ENCODE measurements at regions not wholly inside any gene's neighbourhood (a gene's known extent, or its start where the extent isn't known, plus 50 kb on each side); places are given as distances from the start of the nearest gene placed in this dataset.

GRCh38 chr2:235149240-235149659 lies 197.4 kb downstream of the SH3BP4 start:
- H3K23ac ChIP-seq (ENCODE audit: low read depth, low read length, poor library complexity): no peak overlapping the region
- H2BK15ac ChIP-seq (ENCODE audit: low read length): no peak overlapping the region
- no peak overlapping the region for H3K18ac ChIP-seq (ENCODE audit: low read length)
- no peak overlapping the region for H4K8ac ChIP-seq (ENCODE audit: low read depth, low read length)
- H3K4me3 ChIP-seq (ENCODE audit: low read length in 2 of 2): no peak overlapping the region
- no peak overlapping the region for H3K4ac ChIP-seq (ENCODE audit: low read length)
- H2BK12ac ChIP-seq (ENCODE audit: low read length): no peak overlapping the region
- no peak overlapping the region for H3K9ac ChIP-seq (ENCODE audit: low read depth, low read length, poor library complexity)
- no peaks in the 10 kb centered on the region for H3K79me1 ChIP-seq (ENCODE audit: low read depth, low read length)
- no peak overlapping the region for H2BK120ac ChIP-seq (ENCODE audit: low read depth, low read length)
- no peak overlapping the region for H2AK5ac ChIP-seq (ENCODE audit: low read depth, low read length)
- no peak for DNase-seq (ENCODE audit: low spot score)
- H3K27ac ChIP-seq (replicated peaks; ENCODE audit: low read length): no peak overlapping the region
- H3K4me2 ChIP-seq (ENCODE audit: insufficient read depth, low read length, poor library complexity, severe bottlenecking): no peak overlapping the region
- no CpG with 5 or more reads among the region's 4 CpGs for WGBS, 2 donors (ENCODE audit: extremely low coverage in 2 of 2, insufficient read length in 2 of 2, insufficient replicate concordance in 1 of 2)
- no peaks in the 10 kb centered on the region for H3K27me3 ChIP-seq (ENCODE audit: control insufficient read depth in 3 of 3, insufficient read depth in 3 of 3, low read depth in 1 of 3, low read length in 3 of 3)
- no peak overlapping the region for H2AFZ ChIP-seq (ENCODE audit: low read length)
- no peaks in the 10 kb centered on the region for H3K9me3 ChIP-seq (replicated peaks in 1 of 2; ENCODE audit: control insufficient read depth in 2 of 2, insufficient read depth in 1 of 2, low read depth in 1 of 2, low read length in 2 of 2)
- no peaks in the 10 kb centered on the region for H3K36me3 ChIP-seq (replicated peaks in 1 of 2; ENCODE audit: control insufficient read depth in 2 of 2, insufficient read depth in 2 of 2, low read length in 2 of 2)
- no peak overlapping the region for H3K14ac ChIP-seq (ENCODE audit: low read length)
- H2BK5ac ChIP-seq (ENCODE audit: low read length): no peak overlapping the region
- no peaks in the 10 kb centered on the region for H3K4me1 ChIP-seq (ENCODE audit: control insufficient read depth in 2 of 2, insufficient read depth in 1 of 2, low read depth in 1 of 2, low read length in 2 of 2)
- H4K91ac ChIP-seq (ENCODE audit: low read depth, low read length, poor library complexity): no peak overlapping the region

GRCh38 chr2:235149736-235150135 lies 197.9 kb downstream of the SH3BP4 start:
- H3K9me3 ChIP-seq (replicated peaks in 1 of 2; ENCODE audit: control insufficient read depth in 2 of 2, insufficient read depth in 1 of 2, low read depth in 1 of 2, low read length in 2 of 2): no peaks in the 10 kb centered on the region
- H3K36me3 ChIP-seq (replicated peaks in 1 of 2; ENCODE audit: control insufficient read depth in 2 of 2, insufficient read depth in 2 of 2, low read length in 2 of 2): no peaks in the 10 kb centered on the region
- H2BK120ac ChIP-seq (ENCODE audit: low read depth, low read length): no peak overlapping the region
- H3K18ac ChIP-seq (ENCODE audit: low read length): no peak overlapping the region
- H2AFZ ChIP-seq (ENCODE audit: low read length): no peak overlapping the region
- H3K14ac ChIP-seq (ENCODE audit: low read length): no peak overlapping the region
- no peak for DNase-seq (ENCODE audit: low spot score)
- no peak overlapping the region for H3K4ac ChIP-seq (ENCODE audit: low read length)
- no peak overlapping the region for H3K4me2 ChIP-seq (ENCODE audit: insufficient read depth, low read length, poor library complexity, severe bottlenecking)
- H2BK15ac ChIP-seq (ENCODE audit: low read length): no peak overlapping the region
- H4K91ac ChIP-seq (ENCODE audit: low read depth, low read length, poor library complexity): no peak overlapping the region
- H3K27ac ChIP-seq (replicated peaks; ENCODE audit: low read length): no peak overlapping the region
- H4K8ac ChIP-seq (ENCODE audit: low read depth, low read length): no peak overlapping the region
- H3K4me3 ChIP-seq (ENCODE audit: low read length in 2 of 2): no peak overlapping the region
- no peak overlapping the region for H3K9ac ChIP-seq (ENCODE audit: low read depth, low read length, poor library complexity)
- H3K79me1 ChIP-seq (ENCODE audit: low read depth, low read length): no peaks in the 10 kb centered on the region
- no peaks in the 10 kb centered on the region for H3K4me1 ChIP-seq (ENCODE audit: control insufficient read depth in 2 of 2, insufficient read depth in 1 of 2, low read depth in 1 of 2, low read length in 2 of 2)
- H3K27me3 ChIP-seq (ENCODE audit: control insufficient read depth in 3 of 3, insufficient read depth in 3 of 3, low read depth in 1 of 3, low read length in 3 of 3): no peaks in the 10 kb centered on the region
- no peak overlapping the region for H3K23ac ChIP-seq (ENCODE audit: low read depth, low read length, poor library complexity)
- no peak overlapping the region for H2BK12ac ChIP-seq (ENCODE audit: low read length)
- H2BK5ac ChIP-seq (ENCODE audit: low read length): no peak overlapping the region
- H2AK5ac ChIP-seq (ENCODE audit: low read depth, low read length): no peak overlapping the region
- WGBS, 2 donors (ENCODE audit: extremely low coverage in 2 of 2, insufficient read length in 2 of 2, insufficient replicate concordance in 1 of 2): no CpG with 5 or more reads among the region's 1 CpG

GRCh38 chr2:235151152-235151551 lies 199.3 kb downstream of the SH3BP4 start:
- no peak for DNase-seq (ENCODE audit: low spot score)
- no peak overlapping the region for H2BK12ac ChIP-seq (ENCODE audit: low read length)
- no peak overlapping the region for H3K4me3 ChIP-seq (ENCODE audit: low read length in 2 of 2)
- H3K4me1 ChIP-seq (ENCODE audit: control insufficient read depth in 2 of 2, insufficient read depth in 1 of 2, low read depth in 1 of 2, low read length in 2 of 2): no peaks in the 10 kb centered on the region
- no peak overlapping the region for H3K23ac ChIP-seq (ENCODE audit: low read depth, low read length, poor library complexity)
- peaks cover 0 to 3% (median 0%) of the 10 kb centered on the region in 3 experiments for H3K27me3 ChIP-seq (ENCODE audit: control insufficient read depth in 3 of 3, insufficient read depth in 3 of 3, low read depth in 1 of 3, low read length in 3 of 3)
- no peaks in the 10 kb centered on the region for H3K79me1 ChIP-seq (ENCODE audit: low read depth, low read length)
- H3K9me3 ChIP-seq (replicated peaks in 1 of 2; ENCODE audit: control insufficient read depth in 2 of 2, insufficient read depth in 1 of 2, low read depth in 1 of 2, low read length in 2 of 2): no peaks in the 10 kb centered on the region
- H3K36me3 ChIP-seq (replicated peaks in 1 of 2; ENCODE audit: control insufficient read depth in 2 of 2, insufficient read depth in 2 of 2, low read length in 2 of 2): no peaks in the 10 kb centered on the region
- no peak overlapping the region for H4K8ac ChIP-seq (ENCODE audit: low read depth, low read length)
- no peak overlapping the region for H3K9ac ChIP-seq (ENCODE audit: low read depth, low read length, poor library complexity)
- no peak overlapping the region for H2AK5ac ChIP-seq (ENCODE audit: low read depth, low read length)
- H2BK15ac ChIP-seq (ENCODE audit: low read length): no peak overlapping the region
- H3K4ac ChIP-seq (ENCODE audit: low read length): no peak overlapping the region
- H3K4me2 ChIP-seq (ENCODE audit: insufficient read depth, low read length, poor library complexity, severe bottlenecking): no peak overlapping the region
- H2BK120ac ChIP-seq (ENCODE audit: low read depth, low read length): no peak overlapping the region
- no peak overlapping the region for H2AFZ ChIP-seq (ENCODE audit: low read length)
- H3K18ac ChIP-seq (ENCODE audit: low read length): no peak overlapping the region
- no peak overlapping the region for H2BK5ac ChIP-seq (ENCODE audit: low read length)
- H3K27ac ChIP-seq (replicated peaks; ENCODE audit: low read length): no peak overlapping the region
- no peak overlapping the region for H4K91ac ChIP-seq (ENCODE audit: low read depth, low read length, poor library complexity)
- no peak overlapping the region for H3K14ac ChIP-seq (ENCODE audit: low read length)
- WGBS, 2 donors (ENCODE audit: extremely low coverage in 2 of 2, insufficient read length in 2 of 2, insufficient replicate concordance in 1 of 2): no CpG with 5 or more reads among the region's 2 CpGs

- no peak overlapping the region for H2BK12ac ChIP-seq (ENCODE audit: low read length)
- no peak overlapping the region for H3K4ac ChIP-seq (ENCODE audit: low read length)
- H3K27ac ChIP-seq (replicated peaks; ENCODE audit: low read length): no peak overlapping the region
- no peak overlapping the region for H3K23ac ChIP-seq (ENCODE audit: low read depth, low read length, poor library complexity)
- H3K4me2 ChIP-seq (ENCODE audit: insufficient read depth, low read length, poor library complexity, severe bottlenecking): no peak overlapping the region
- H3K79me1 ChIP-seq (ENCODE audit: low read depth, low read length): no peaks in the 10 kb centered on the region
- H2BK15ac ChIP-seq (ENCODE audit: low read length): no peak overlapping the region
- no CpG with 5 or more reads among the region's 5 CpGs for WGBS, 2 donors (ENCODE audit: extremely low coverage in 2 of 2, insufficient read length in 2 of 2, insufficient replicate concordance in 1 of 2)
- H3K18ac ChIP-seq (ENCODE audit: low read length): no peak overlapping the region
- H3K27me3 ChIP-seq (ENCODE audit: control insufficient read depth in 3 of 3, insufficient read depth in 3 of 3, low read depth in 1 of 3, low read length in 3 of 3): peaks cover 0 to 11% (median 0%) of the 10 kb centered on the region in 3 experiments
- no peak for DNase-seq (ENCODE audit: low spot score)
- no peak overlapping the region for H2AK5ac ChIP-seq (ENCODE audit: low read depth, low read length)
- H4K8ac ChIP-seq (ENCODE audit: low read depth, low read length): no peak overlapping the region
- H3K14ac ChIP-seq (ENCODE audit: low read length): no peak overlapping the region
- H3K36me3 ChIP-seq (replicated peaks in 1 of 2; ENCODE audit: control insufficient read depth in 2 of 2, insufficient read depth in 2 of 2, low read length in 2 of 2): no peaks in the 10 kb centered on the region
- peaks cover 0 to 6% of the 10 kb centered on the region in 2 donors for H3K4me1 ChIP-seq (ENCODE audit: control insufficient read depth in 2 of 2, insufficient read depth in 1 of 2, low read depth in 1 of 2, low read length in 2 of 2)
- no peak overlapping the region for H3K4me3 ChIP-seq (ENCODE audit: low read length in 2 of 2)
- no peak overlapping the region for H2BK120ac ChIP-seq (ENCODE audit: low read depth, low read length)
- no peak overlapping the region for H2BK5ac ChIP-seq (ENCODE audit: low read length)
- H4K91ac ChIP-seq (ENCODE audit: low read depth, low read length, poor library complexity): no peak overlapping the region
- no peak overlapping the region for H3K9ac ChIP-seq (ENCODE audit: low read depth, low read length, poor library complexity)
- H3K9me3 ChIP-seq (replicated peaks in 1 of 2; ENCODE audit: control insufficient read depth in 2 of 2, insufficient read depth in 1 of 2, low read depth in 1 of 2, low read length in 2 of 2): peaks cover 0 to 4% of the 10 kb centered on the region in 2 donors
- no peak overlapping the region for H2AFZ ChIP-seq (ENCODE audit: low read length)
These were observed 203.3 kb downstream of the SH3BP4 start for GRCh38 chr2:235155163-235155562.

All from neuronal stem cell (in vitro differentiated cells).